Mesenchymal stem cell (in vitro differentiated cells and primary cell): ENCODE measurements at regions not wholly inside any gene's neighbourhood (a gene's known extent, or its start where the extent isn't known, plus 50 kb on each side); places are given as distances from the start of the nearest gene placed in this dataset.

ENCODE experiments used
- DNase-seq: peaks from one replicate; pipeline ENCODE4 v3.0.0-alpha.2; 2013
- H2AFZ ChIP-seq: one replicate; pipeline ENCODE4 v1.6.1; 2013; ENCODE audit warnings: low read depth, mild to moderate bottlenecking, control low read depth, inconsistent platforms, low read length, moderate library complexity
- H2AK5ac ChIP-seq: 2 replicates; pipeline ENCODE4 v1.6.1; 2013; ENCODE audit warnings: low read length, moderate library complexity, mild to moderate bottlenecking, inconsistent platforms; ENCODE audit not compliant: severe bottlenecking
- H2BK120ac ChIP-seq: one replicate; pipeline ENCODE4 v1.6.1; 2013; ENCODE audit warnings: low read depth, mild to moderate bottlenecking, inconsistent platforms, low read length, moderate library complexity
- H2BK12ac ChIP-seq, 2 experiments: one replicate each; pipeline ENCODE4 v1.6.1; 2013; ENCODE audit warnings: inconsistent platforms in 2 of 2, low read length in 2 of 2, mild to moderate bottlenecking in 2 of 2, moderate library complexity in 2 of 2, control low read depth in 1 of 2
- H2BK15ac ChIP-seq: one replicate; pipeline ENCODE4 v1.6.1; 2013; ENCODE audit warnings: mild to moderate bottlenecking, low read depth, inconsistent platforms; ENCODE audit not compliant: poor library complexity, severe bottlenecking
- H2BK5ac ChIP-seq: 2 replicates; pipeline ENCODE4 v1.6.1; 2013; ENCODE audit warnings: low read depth, mild to moderate bottlenecking, low read length, control low read depth, inconsistent platforms; ENCODE audit not compliant: poor library complexity, severe bottlenecking
- H3K14ac ChIP-seq, 2 experiments: one replicate each; pipeline ENCODE4 v1.6.1; 2013; ENCODE audit warnings: inconsistent platforms in 2 of 2, low read length in 2 of 2, control low read depth in 1 of 2, mild to moderate bottlenecking in 1 of 2, moderate library complexity in 1 of 2
- H3K18ac ChIP-seq, 2 experiments: one replicate each; pipeline ENCODE4 v1.6.1; 2013; ENCODE audit warnings: inconsistent platforms in 2 of 2, low read length in 2 of 2, control low read depth in 1 of 2, low read depth in 1 of 2, mild to moderate bottlenecking in 1 of 2
- H3K23ac ChIP-seq, 2 experiments: one replicate each; pipeline ENCODE4 v1.6.1; 2013; ENCODE audit warnings: inconsistent platforms in 2 of 2, low read length in 2 of 2, mild to moderate bottlenecking in 2 of 2, moderate library complexity in 2 of 2, control low read depth in 1 of 2
- H3K27ac ChIP-seq: 2 replicates; pipeline ENCODE4 v1.5.1; 2013; ENCODE audit warnings: mild to moderate bottlenecking, moderate library complexity, low read length, control low read depth, inconsistent platforms; ENCODE audit not compliant: poor library complexity, severe bottlenecking
- H3K27me3 ChIP-seq, 2 experiments: 2 replicates each; pipeline versions ENCODE4 v1.6.1 to v1.7.0; 2013; ENCODE audit warnings: low read length in 2 of 2, mild to moderate bottlenecking in 2 of 2, moderate library complexity in 2 of 2, control low read depth in 1 of 2, inconsistent platforms in 1 of 2; ENCODE audit not compliant: control insufficient read depth in 1 of 2, insufficient read depth in 1 of 2
- H3K36me3 ChIP-seq, 2 experiments: 2 replicates each; pipeline versions ENCODE4 v1.6.1 to v1.7.0; 2013; ENCODE audit warnings: low read length in 2 of 2, control low read depth in 1 of 2, inconsistent platforms in 1 of 2, low read depth in 1 of 2, mild to moderate bottlenecking in 1 of 2; ENCODE audit not compliant: insufficient read depth in 2 of 2, control insufficient read depth in 1 of 2
- H3K4ac ChIP-seq, 2 experiments: one replicate each; pipeline ENCODE4 v1.6.1; 2013; ENCODE audit warnings: inconsistent platforms in 2 of 2, low read length in 2 of 2, mild to moderate bottlenecking in 2 of 2, moderate library complexity in 2 of 2, control low read depth in 1 of 2, low read depth in 1 of 2
- H3K4me1 ChIP-seq: 2 replicates; pipeline ENCODE4 v1.6.1; 2013; ENCODE audit warnings: low read depth, low read length, control low read depth; ENCODE audit not compliant: control insufficient read depth, insufficient read depth
- H3K4me2 ChIP-seq: 2 replicates; pipeline ENCODE4 v1.6.1; 2013; ENCODE audit warnings: low read length, mild to moderate bottlenecking, inconsistent platforms; ENCODE audit not compliant: poor library complexity, severe bottlenecking
- H3K4me3 ChIP-seq, 2 experiments: 2 replicates each; pipeline versions ENCODE4 v1.5.1 to v1.7.0; 2013; ENCODE audit warnings: low read length in 2 of 2, mild to moderate bottlenecking in 2 of 2, control low read depth in 1 of 2, low read depth in 1 of 2; ENCODE audit not compliant: insufficient read depth in 1 of 2
- H3K79me1 ChIP-seq: replicated peaks from 2 replicates; pipeline ENCODE4 v1.6.1; 2013; ENCODE audit warnings: mild to moderate bottlenecking, control low read depth, low read length, inconsistent platforms; ENCODE audit not compliant: poor library complexity, severe bottlenecking
- H3K9ac ChIP-seq: 2 replicates; pipeline ENCODE4 v1.7.0; 2013; ENCODE audit warnings: mild to moderate bottlenecking, low read length, moderate library complexity
- H3K9me3 ChIP-seq: 2 replicates; pipeline ENCODE4 v1.7.0; 2013; ENCODE audit warnings: mild to moderate bottlenecking, low read length; ENCODE audit not compliant: control insufficient read depth
- H4K8ac ChIP-seq: one replicate; pipeline ENCODE4 v1.6.1; 2013; ENCODE audit warnings: inconsistent platforms, mild to moderate bottlenecking, low read length, moderate library complexity
- H4K91ac ChIP-seq: one replicate; pipeline ENCODE4 v1.6.1; 2013; ENCODE audit warnings: mild to moderate bottlenecking, low read length, inconsistent platforms
- WGBS: methylation state at CpG from one replicate; pipeline ENCODE4 v1.1.7; 2013; ENCODE audit warnings: mixed read lengths; 5-methylcytosine and 5-hydroxymethylcytosine counted together

DNA sequence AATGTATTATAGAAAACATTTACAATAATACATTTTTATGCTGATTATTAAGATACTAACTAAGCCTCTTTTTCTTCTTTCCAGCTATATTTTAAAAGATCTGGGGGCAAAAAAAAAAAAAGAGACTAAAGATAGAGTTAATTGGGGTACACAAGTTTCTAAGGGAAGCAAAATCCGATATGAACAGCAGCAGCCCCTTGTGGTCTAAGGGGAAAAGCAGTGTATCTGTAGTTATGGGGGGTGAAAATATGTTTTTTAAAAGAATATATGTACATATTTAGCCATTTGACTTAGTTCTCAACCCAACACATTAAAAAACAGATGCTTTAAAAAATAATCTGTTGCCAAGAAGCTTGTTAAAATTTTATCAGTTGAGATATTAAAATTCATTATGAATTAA, 134.3 kb upstream of the POU5F2 start:
- WGBS, result no CpG with 5 or more reads among the region's 1 CpG
- Histone ChIP-seq H3K4ac (no peak overlapping the region), H3K4me3 (no peak overlapping the region), H3K79me1 (no peaks in the 10 kb centered on the region), H2BK120ac (no peak overlapping the region), H2BK12ac (no peak overlapping the region), H2BK5ac (no peak overlapping the region), H3K23ac (no peak overlapping the region), H2AFZ (no peak overlapping the region), H2BK15ac (no peak overlapping the region), H3K14ac (no peak overlapping the region), H3K27ac (no peak overlapping the region), H3K9me3 (no peaks in the 10 kb centered on the region), H3K27me3 (no peaks in the 10 kb centered on the region), H3K4me1 (peaks cover 1% of the 10 kb centered on the region), H4K8ac (no peak overlapping the region), H4K91ac (no peak overlapping the region), H3K9ac (no peak overlapping the region), H3K18ac (no peak overlapping the region), H3K4me2 (no peak overlapping the region), H2AK5ac (no peak overlapping the region), H3K36me3 (no peaks in the 10 kb centered on the region)
- DNase-seq, result no peak

- Histone ChIP-seq H3K9ac (no peak overlapping the region), H2BK15ac (no peak overlapping the region), H4K91ac (no peak overlapping the region), H3K27ac (no peak overlapping the region), H2BK5ac (no peak overlapping the region), H4K8ac (no peak overlapping the region), H3K9me3 (no peaks in the 10 kb centered on the region), H3K18ac (no peak overlapping the region), H3K4ac (no peak overlapping the region), H3K4me1 (peaks cover 1% of the 10 kb centered on the region), H2AK5ac (no peak overlapping the region), H2BK120ac (no peak overlapping the region), H2AFZ (no peak overlapping the region), H3K36me3 (no peaks in the 10 kb centered on the region), H3K27me3 (no peaks in the 10 kb centered on the region), H3K23ac (no peak overlapping the region), H3K4me2 (no peak overlapping the region), H2BK12ac (no peak overlapping the region), H3K79me1 (no peaks in the 10 kb centered on the region), H3K4me3 (no peak overlapping the region), H3K14ac (no peak overlapping the region)
- no peak for DNase-seq
Observed at GRCh38 chr5:93874491-93874890, 133.1 kb upstream of the POU5F2 start.

GRCh38 chr5:93874080-93874479, 132.7 kb upstream of the POU5F2 start:
- no peak overlapping the region for H2AFZ ChIP-seq
- peaks cover 1% of the 10 kb centered on the region for H3K4me1 ChIP-seq
- 83% methylated on average over 1 of the region's 1 CpG for WGBS
- no peak overlapping the region for H3K18ac ChIP-seq
- H2BK120ac ChIP-seq, result no peak overlapping the region
- no peak overlapping the region for H3K4me3 ChIP-seq
- no peaks in the 10 kb centered on the region for H3K9me3 ChIP-seq
- no peak overlapping the region for H3K23ac ChIP-seq
- no peak overlapping the region for H3K9ac ChIP-seq
- no peak overlapping the region for H3K4me2 ChIP-seq
- no peak for DNase-seq
- no peak overlapping the region for H2BK5ac ChIP-seq
- no peak overlapping the region for H2AK5ac ChIP-seq
- H2BK15ac ChIP-seq, result no peak overlapping the region
- no peaks in the 10 kb centered on the region for H3K79me1 ChIP-seq
- H3K4ac ChIP-seq, result no peak overlapping the region
- no peak overlapping the region for H4K91ac ChIP-seq
- no peak overlapping the region for H4K8ac ChIP-seq
- no peaks in the 10 kb centered on the region for H3K36me3 ChIP-seq
- no peak overlapping the region for H3K27ac ChIP-seq
- H3K27me3 ChIP-seq, result no peaks in the 10 kb centered on the region
- H3K14ac ChIP-seq, result no peak overlapping the region
- no peak overlapping the region for H2BK12ac ChIP-seq

GRCh38 chr5:93873211-93873736, 131.9 kb upstream of the POU5F2 start:
- H3K36me3 ChIP-seq, result no peaks in the 10 kb centered on the region
- H3K14ac ChIP-seq, result no peak overlapping the region
- H3K4me3 ChIP-seq, result no peak overlapping the region
- no peak overlapping the region for H3K9ac ChIP-seq
- H4K91ac ChIP-seq, result no peak overlapping the region
- H2BK120ac ChIP-seq, result no peak overlapping the region
- WGBS, result 80% methylated on average over 1 of the region's 1 CpG
- DNase-seq, result no peak
- no peaks in the 10 kb centered on the region for H3K79me1 ChIP-seq
- H2AK5ac ChIP-seq, result no peak overlapping the region
- no peaks in the 10 kb centered on the region for H3K9me3 ChIP-seq
- H3K18ac ChIP-seq, result no peak overlapping the region
- no peak overlapping the region for H2BK5ac ChIP-seq
- H3K23ac ChIP-seq, result no peak overlapping the region
- H3K27me3 ChIP-seq, result no peaks in the 10 kb centered on the region
- H3K4me2 ChIP-seq, result no peak overlapping the region
- no peak overlapping the region for H2AFZ ChIP-seq
- H3K4ac ChIP-seq, result no peak overlapping the region
- H3K27ac ChIP-seq, result no peak overlapping the region
- no peak overlapping the region for H2BK15ac ChIP-seq
- no peak overlapping the region for H4K8ac ChIP-seq
- peaks cover 1% of the 10 kb centered on the region for H3K4me1 ChIP-seq
- H2BK12ac ChIP-seq, result no peak overlapping the region
